Loucy (cell line): ENCODE measurements at regions not wholly inside any gene's neighbourhood (a gene's known extent, or its start where the extent isn't known, plus 50 kb on each side); places are given as distances from the start of the nearest gene placed in this dataset.

Experiments used
- H2AFZ ChIP-seq: fragments of 200-600 bp; sonication (generic); 2 replicates; pipeline ENCODE4 v1.6.0; 2016; ENCODE audit warnings: antibody characterized with exemption, mild to moderate bottlenecking, low read length, moderate library complexity
- H3F3A ChIP-seq: fragments of 200-600 bp; 2 replicates; pipeline ENCODE4 v1.6.0; 2016; ENCODE audit warnings: antibody characterized with exemption, low read depth, mild to moderate bottlenecking
- H3K27me3 ChIP-seq: fragments of 200-600 bp; sonication (generic); 2 replicates; pipeline ENCODE4 v1.6.1; 2014; ENCODE audit warnings: low read length, mild to moderate bottlenecking; ENCODE audit not compliant: insufficient read depth, poor library complexity, severe bottlenecking
- H3K36me3 ChIP-seq: fragments of 200-600 bp; sonication (generic); 2 replicates; pipeline ENCODE4 v1.6.1; 2016; ENCODE audit warnings: low read length; ENCODE audit not compliant: insufficient read depth
- H3K4me1 ChIP-seq: fragments of 200-600 bp; sonication (generic); 2 replicates; pipeline ENCODE4 v1.5.1; 2014; ENCODE audit warnings: low read length, mild to moderate bottlenecking; ENCODE audit not compliant: insufficient read depth, poor library complexity, severe bottlenecking
- H3K4me2 ChIP-seq: fragments of 200-600 bp; sonication (generic); 2 replicates; pipeline ENCODE4 v1.6.0; 2014; ENCODE audit warnings: antibody characterized with exemption, low read length, low read depth, mild to moderate bottlenecking; ENCODE audit not compliant: poor library complexity, severe bottlenecking
- H3K4me3 ChIP-seq: fragments of 200-600 bp; sonication (generic); 2 replicates; pipeline ENCODE4 v1.5.1; 2014; ENCODE audit warnings: low read length, mild to moderate bottlenecking, mixed read lengths; ENCODE audit not compliant: poor library complexity, severe bottlenecking
- H3K79me2 ChIP-seq: fragments of 200-600 bp; sonication (generic); 2 replicates; pipeline ENCODE4 v1.6.1; 2014; ENCODE audit warnings: low read length; ENCODE audit not compliant: insufficient read depth
- H3K9ac ChIP-seq: fragments of 200-600 bp; sonication (generic); 2 replicates; pipeline ENCODE4 v1.6.0; 2014; ENCODE audit warnings: mild to moderate bottlenecking, low read depth, low read length, moderate library complexity; ENCODE audit not compliant: poor library complexity, severe bottlenecking
- H3K9me2 ChIP-seq: fragments of 200-600 bp; sonication (generic); replicated peaks from 2 replicates; pipeline ENCODE4 v1.6.1; 2016; ENCODE audit warnings: low read depth, low read length, mixed read lengths
- H3K9me3 ChIP-seq: fragments of 200-600 bp; sonication (generic); 2 replicates; pipeline ENCODE4 v1.6.1; 2014; ENCODE audit warnings: mild to moderate bottlenecking, antibody characterized with exemption, low read length, low read depth; ENCODE audit not compliant: insufficient read depth
- H4K20me1 ChIP-seq: fragments of 200-600 bp; sonication (generic); 2 replicates; pipeline ENCODE4 v1.6.0; 2014; ENCODE audit warnings: antibody characterized with exemption, low read length, mild to moderate bottlenecking; ENCODE audit not compliant: insufficient read depth, poor library complexity, severe bottlenecking
- EZH2phosphoT487 ChIP-seq: fragments of 200-600 bp; IDR thresholded peaks from 2 replicates; pipeline ENCODE4 v1.6.1; 2018; ENCODE audit warnings: antibody characterized with exemption, mild to moderate bottlenecking, moderate library complexity, borderline replicate concordance
- TF ChIP-seq, protein P1 (sequence below): fragments of 200-600 bp; sonication (generic); conservative IDR thresholded peaks from 2 replicates; pipeline ENCODE4 v1.5.1; 2014; ENCODE audit warnings: mild to moderate bottlenecking, antibody characterized with exemption, low read length

DNA sequence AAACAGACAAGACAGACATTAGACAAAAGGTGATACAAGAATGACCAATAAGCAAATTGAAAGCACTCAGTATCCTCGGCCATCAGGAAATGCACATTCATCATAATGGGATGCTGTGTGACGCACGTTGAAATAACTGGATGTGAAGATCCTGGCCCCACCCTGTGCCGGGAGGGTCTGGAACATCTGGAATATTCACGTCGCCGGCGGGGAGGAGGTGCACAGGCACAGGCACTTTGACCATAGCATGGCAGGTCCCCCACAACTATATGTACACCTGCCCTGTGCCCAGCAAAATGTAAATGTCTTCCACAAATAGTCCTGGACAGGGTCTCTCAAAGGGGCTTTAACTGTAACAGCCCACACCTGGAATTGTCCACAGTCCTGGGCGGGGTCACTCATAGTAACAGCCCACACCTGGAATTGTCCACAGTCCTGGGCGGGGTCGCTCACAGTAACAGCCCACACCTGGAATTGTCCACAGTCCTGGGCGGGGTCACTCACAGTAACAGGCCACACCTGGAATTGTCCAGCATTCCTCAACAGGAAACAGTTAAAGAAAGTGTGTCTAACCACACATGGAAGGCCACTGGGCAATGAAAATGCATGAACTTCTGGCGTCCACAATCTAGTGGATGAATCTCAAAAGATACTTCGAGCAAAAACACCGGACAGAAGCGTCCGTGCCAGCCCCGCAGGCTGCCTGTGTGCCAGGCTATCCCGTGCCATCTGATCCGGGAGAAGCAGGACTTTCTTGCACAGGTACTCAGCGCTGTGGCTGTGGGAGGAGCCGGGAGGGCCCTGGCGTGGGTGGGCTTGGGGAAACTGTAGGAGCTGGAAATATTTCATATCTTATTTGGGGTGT lies 113.4 kb downstream of the RTP5 start:
- Histone ChIP-seq H3F3A (no peaks in the 10 kb centered on the region), H3K27me3 (no peaks in the 10 kb centered on the region), H2AFZ (no peak overlapping the region), H4K20me1 (no peaks in the 10 kb centered on the region), H3K36me3 (no peaks in the 10 kb centered on the region), H3K79me2 (no peaks in the 10 kb centered on the region), H3K4me2 (no peak overlapping the region), H3K9me3 (no peaks in the 10 kb centered on the region), H3K9me2 (no peaks in the 10 kb centered on the region), H3K4me3 (no peak overlapping the region), H3K9ac (no peak overlapping the region), H3K4me1 (peaks cover 4% of the 10 kb centered on the region)
- TF ChIP-seq, protein P1, sequence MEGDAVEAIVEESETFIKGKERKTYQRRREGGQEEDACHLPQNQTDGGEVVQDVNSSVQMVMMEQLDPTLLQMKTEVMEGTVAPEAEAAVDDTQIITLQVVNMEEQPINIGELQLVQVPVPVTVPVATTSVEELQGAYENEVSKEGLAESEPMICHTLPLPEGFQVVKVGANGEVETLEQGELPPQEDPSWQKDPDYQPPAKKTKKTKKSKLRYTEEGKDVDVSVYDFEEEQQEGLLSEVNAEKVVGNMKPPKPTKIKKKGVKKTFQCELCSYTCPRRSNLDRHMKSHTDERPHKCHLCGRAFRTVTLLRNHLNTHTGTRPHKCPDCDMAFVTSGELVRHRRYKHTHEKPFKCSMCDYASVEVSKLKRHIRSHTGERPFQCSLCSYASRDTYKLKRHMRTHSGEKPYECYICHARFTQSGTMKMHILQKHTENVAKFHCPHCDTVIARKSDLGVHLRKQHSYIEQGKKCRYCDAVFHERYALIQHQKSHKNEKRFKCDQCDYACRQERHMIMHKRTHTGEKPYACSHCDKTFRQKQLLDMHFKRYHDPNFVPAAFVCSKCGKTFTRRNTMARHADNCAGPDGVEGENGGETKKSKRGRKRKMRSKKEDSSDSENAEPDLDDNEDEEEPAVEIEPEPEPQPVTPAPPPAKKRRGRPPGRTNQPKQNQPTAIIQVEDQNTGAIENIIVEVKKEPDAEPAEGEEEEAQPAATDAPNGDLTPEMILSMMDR, result no peak
- no peak for TF ChIP-seq EZH2phosphoT487

DNA sequence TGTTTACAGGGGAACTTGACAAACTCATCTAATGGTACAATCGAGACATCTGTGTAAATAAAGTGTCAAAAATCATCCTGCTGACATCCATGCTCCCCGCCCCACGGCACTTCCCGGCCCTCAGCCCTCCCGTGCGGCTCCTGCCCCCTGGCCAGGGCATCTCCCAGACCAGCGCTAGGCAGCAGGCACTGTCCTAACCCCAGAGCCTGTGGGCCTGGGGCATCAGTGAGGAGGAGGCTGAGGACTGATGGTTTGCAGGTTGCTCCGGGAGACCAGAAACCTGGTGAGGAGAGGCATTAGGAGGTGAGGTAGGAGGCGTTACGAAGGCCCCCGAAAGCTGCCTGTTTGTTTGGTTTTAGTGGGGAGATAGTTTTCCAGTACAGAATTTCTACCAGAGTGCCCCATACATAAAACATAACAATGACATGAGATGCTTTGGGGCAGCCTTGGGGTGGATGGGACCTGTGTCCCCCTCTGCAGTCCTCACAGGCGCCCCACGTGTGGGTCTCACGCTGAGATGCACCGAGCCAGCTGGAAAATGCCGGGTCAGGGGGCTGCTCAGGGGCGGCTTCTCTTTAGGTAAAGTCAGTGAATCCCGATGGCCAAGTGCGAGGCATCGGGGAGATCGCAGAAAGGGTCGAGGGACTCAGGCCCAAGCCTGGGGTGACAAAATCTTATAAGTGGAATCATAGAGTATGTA lies 114.2 kb downstream of the RTP5 start:
- Histone ChIP-seq H3K9me3 (no peaks in the 10 kb centered on the region), H3K9ac (no peak overlapping the region), H3K4me2 (no peak overlapping the region), H2AFZ (no peak overlapping the region), H3F3A (no peaks in the 10 kb centered on the region), H3K79me2 (no peaks in the 10 kb centered on the region), H3K9me2 (no peaks in the 10 kb centered on the region), H3K36me3 (no peaks in the 10 kb centered on the region), H3K4me3 (no peak overlapping the region), H4K20me1 (no peaks in the 10 kb centered on the region), H3K27me3 (no peaks in the 10 kb centered on the region), H3K4me1 (peaks cover 4% of the 10 kb centered on the region)
- no peak for TF ChIP-seq EZH2phosphoT487
- TF ChIP-seq, protein P1, result no peak

- no peak overlapping the region for H3K9ac ChIP-seq
- H3F3A ChIP-seq, result no peaks in the 10 kb centered on the region
- no peak overlapping the region for H2AFZ ChIP-seq
- no peaks in the 10 kb centered on the region for H4K20me1 ChIP-seq
- H3K4me3 ChIP-seq, result no peak overlapping the region
- no peaks in the 10 kb centered on the region for H3K36me3 ChIP-seq
- H3K9me3 ChIP-seq, result no peaks in the 10 kb centered on the region
- TF ChIP-seq EZH2phosphoT487, result no peak
- TF ChIP-seq, protein P1, result no peak
- peaks cover 4% of the 10 kb centered on the region for H3K4me1 ChIP-seq
- H3K4me2 ChIP-seq, result no peak overlapping the region
- H3K79me2 ChIP-seq, result no peaks in the 10 kb centered on the region
- no peaks in the 10 kb centered on the region for H3K9me2 ChIP-seq
- H3K27me3 ChIP-seq, result no peaks in the 10 kb centered on the region
Measured at GRCh38 chr2:241984271-241984655, 114.7 kb downstream of the RTP5 start.
